Neural cell (in vitro differentiated cells): ENCODE measurements at regions not wholly inside any gene's neighbourhood (a gene's known extent, or its start where the extent isn't known, plus 50 kb on each side); places are given as distances from the start of the nearest gene placed in this dataset.

Experiments
- H2AFZ ChIP-seq: fragments of 200-600, 300-800 bp; sonication (generic), shearing (Covaris generic); 2 replicates; pipeline ENCODE4 v1.6.0; 2014; ENCODE audit warnings: low read depth, mild to moderate bottlenecking, antibody characterized with exemption, low read length, moderate library complexity
- H3F3A ChIP-seq: fragments of 200-600 bp; shearing (Covaris generic); 2 replicates; pipeline ENCODE4 v1.6.1; 2016; ENCODE audit warnings: mild to moderate bottlenecking, moderate library complexity, mixed read lengths, antibody characterized with exemption, low read length; ENCODE audit not compliant: insufficient read depth, poor library complexity, severe bottlenecking
- H3K27ac ChIP-seq: fragments of 200-600, 300-800 bp; sonication (generic), shearing (Covaris generic); 2 replicates; pipeline ENCODE4 v1.5.1; 2014; ENCODE audit warnings: mild to moderate bottlenecking, low read length, moderate library complexity
- H3K27me3 ChIP-seq: fragments of 300-800, 200-600 bp; sonication (generic), shearing (Covaris generic); 2 replicates; pipeline ENCODE4 v1.6.0; 2014; ENCODE audit warnings: mild to moderate bottlenecking, low read depth, low read length, moderate library complexity; ENCODE audit not compliant: insufficient read depth
- H3K36me3 ChIP-seq: fragments of 300-800, 200-600 bp; sonication (generic), shearing (Covaris generic); 2 replicates; pipeline ENCODE4 v1.5.1; 2014; ENCODE audit warnings: mild to moderate bottlenecking, antibody characterized with exemption, low read length, moderate library complexity; ENCODE audit not compliant: insufficient read depth
- H3K4me2 ChIP-seq: fragments of 300-800, 200-600 bp; sonication (generic), shearing (Covaris generic); 2 replicates; pipeline ENCODE4 v1.6.0; 2014; ENCODE audit warnings: mild to moderate bottlenecking, low read length
- H3K4me3 ChIP-seq: fragments of 300-800, 200-600 bp; sonication (generic), shearing (Covaris generic); 2 replicates; pipeline ENCODE4 v1.5.1; 2014; ENCODE audit warnings: mild to moderate bottlenecking, low read length, moderate library complexity
- H3K79me2 ChIP-seq: fragments of 200-600 bp; shearing (Covaris generic); replicated peaks from 2 replicates; pipeline ENCODE4 v1.6.0; 2014; ENCODE audit warnings: mild to moderate bottlenecking, low read length, moderate library complexity; ENCODE audit not compliant: insufficient read depth
- H3K9ac ChIP-seq: fragments of 300-800, 200-600 bp; sonication (generic), shearing (Covaris generic); 2 replicates; pipeline ENCODE4 v1.6.1; 2016; ENCODE audit warnings: mild to moderate bottlenecking, low read length, mixed read lengths
- H3K9me2 ChIP-seq: fragments of 200-600 bp; shearing (Covaris generic); 2 replicates; pipeline ENCODE4 v1.6.1; 2016; ENCODE audit warnings: mild to moderate bottlenecking, low read length, mixed read lengths; ENCODE audit not compliant: insufficient read depth
- H3K9me3 ChIP-seq: fragments of 200-600, 300-800 bp; sonication (generic), shearing (Covaris generic); 2 replicates; pipeline ENCODE4 v1.6.1; 2016; ENCODE audit warnings: mild to moderate bottlenecking, mixed run types, low read length, moderate library complexity, mixed read lengths
- H4K20me1 ChIP-seq: fragments of 200-600 bp; shearing (Covaris generic); 2 replicates; pipeline ENCODE4 v1.6.1; 2016; ENCODE audit warnings: mild to moderate bottlenecking, mixed run types; ENCODE audit not compliant: insufficient read depth
- CTCF ChIP-seq: fragments of 450-650 bp; IDR thresholded peaks from 2 replicates; pipeline ENCODE4 v1.5.1; 2014; ENCODE audit warnings: antibody characterized with exemption, mild to moderate bottlenecking, moderate library complexity; ENCODE audit not compliant: poor library complexity, severe bottlenecking
- EP300 ChIP-seq: fragments of 450-650 bp; conservative IDR thresholded peaks from 2 replicates; pipeline ENCODE4 v1.6.1; 2014; ENCODE audit warnings: antibody characterized with exemption, mild to moderate bottlenecking, moderate library complexity; ENCODE audit not compliant: poor library complexity, severe bottlenecking
- EZH2 ChIP-seq: fragments of 200-600, 300-800 bp; shearing (Covaris generic), sonication (generic); IDR thresholded peaks from 2 replicates; pipeline ENCODE4 v1.6.1; 2014; ENCODE audit warnings: antibody characterized with exemption, low read length, borderline replicate concordance, mild to moderate bottlenecking; ENCODE audit not compliant: insufficient read depth, poor library complexity, severe bottlenecking
- MXI1 ChIP-seq: fragments of 450-650 bp; conservative IDR thresholded peaks from 2 replicates; pipeline ENCODE4 v1.6.1; 2014; ENCODE audit warnings: antibody characterized with exemption, mild to moderate bottlenecking; ENCODE audit not compliant: poor library complexity, severe bottlenecking
- POLR2AphosphoS5 ChIP-seq: IDR thresholded peaks from 2 replicates; pipeline ENCODE4 v1.6.1; 2012
- RAD21 ChIP-seq: fragments of 450-650 bp; conservative IDR thresholded peaks from 2 replicates; pipeline ENCODE4 v1.6.1; 2014; ENCODE audit warnings: antibody characterized with exemption, mild to moderate bottlenecking, moderate library complexity
- REST ChIP-seq: IDR thresholded peaks from 2 replicates; pipeline ENCODE4 v1.6.1; 2012; ENCODE audit warnings: borderline replicate concordance
- SMC3 ChIP-seq: fragments of 450-650 bp; conservative IDR thresholded peaks from 2 replicates; pipeline ENCODE4 v1.6.1; 2014; ENCODE audit warnings: antibody characterized with exemption, mild to moderate bottlenecking, moderate library complexity; ENCODE audit not compliant: poor library complexity
- TAF1 ChIP-seq: IDR thresholded peaks from 2 replicates; pipeline ENCODE4 v1.6.1; 2012; ENCODE audit warnings: low read depth

- H2AFZ ChIP-seq = no peak overlapping the region
Observed at GRCh38 chr1:99131546-99131945, 126.9 kb upstream of the PLPPR5 start.

GRCh38 chr1:99133756-99134500 lies 129.3 kb upstream of the PLPPR5 start:
- Histone ChIP-seq H2AFZ (no peak overlapping the region), H3K79me2 (no peaks in the 10 kb centered on the region), H4K20me1 (no peaks in the 10 kb centered on the region), H3K9me3 (no peaks in the 10 kb centered on the region), H3K27ac (no peak overlapping the region), H3K36me3 (no peaks in the 10 kb centered on the region), H3K27me3 (no peaks in the 10 kb centered on the region), H3F3A (no peaks in the 10 kb centered on the region), H3K9ac (no peak overlapping the region), H3K4me2 (no peak overlapping the region), H3K9me2 (no peaks in the 10 kb centered on the region), H3K4me3 (no peak overlapping the region)
- TF ChIP-seq POLR2AphosphoS5 (no peak), CTCF (no peak), TAF1 (no peak), RAD21 (no peak), EP300 (no peak), EZH2 (no peak), MXI1 (no peak)

More at GRCh38 chr1:99131546-99131945, 126.9 kb upstream of the PLPPR5 start:
- Histone ChIP-seq H3K27ac (no peak overlapping the region), H3K9ac (no peak overlapping the region), H3F3A (no peaks in the 10 kb centered on the region), H3K4me3 (no peak overlapping the region), H3K9me2 (no peaks in the 10 kb centered on the region), H4K20me1 (no peaks in the 10 kb centered on the region), H3K79me2 (no peaks in the 10 kb centered on the region), H3K9me3 (no peaks in the 10 kb centered on the region), H3K36me3 (no peaks in the 10 kb centered on the region), H3K27me3 (no peaks in the 10 kb centered on the region), H3K4me2 (no peak overlapping the region)
- TF ChIP-seq TAF1 (no peak), RAD21 (no peak), EZH2 (no peak), EP300 (no peak), REST (no peak), CTCF (no peak), MXI1 (no peak), POLR2AphosphoS5 (no peak), SMC3 (no peak)
